Panc1 (cell line): ENCODE measurements at regions not wholly inside any gene's neighbourhood (a gene's known extent, or its start where the extent isn't known, plus 50 kb on each side); places are given as distances from the start of the nearest gene placed in this dataset.

Experiments
- ATAC-seq: fragments of 200-7000 bp; cut with Tn5 transposase; 2 replicates; pipeline ENCODE4 v1.9.1; 2020; ENCODE audit warnings: mild to moderate bottlenecking, moderate library complexity
- BruUV-seq: library from RNA; stranded (reverse); fragments of 400-500 nt; replicated peaks from 2 replicates; lab custom pipeline; 2021; lab: Mats Ljungman, UMichigan
- CTCF ChIA-PET: fragments of 300-600 bp; sonication (Branson Sonifier 250); formaldehyde crosslinking; loops from one replicate; lab custom pipeline; 2022; ENCODE audit warnings: antibody characterized with exemption; lab: Charles Lee
- POLR2A ChIA-PET: fragments of 300-600 bp; sonication (Branson Sonifier 250); formaldehyde crosslinking; loops from one replicate; lab custom pipeline; 2022; ENCODE audit warnings: antibody characterized with exemption; lab: Charles Lee
- DNase-seq: peaks from one replicate; pipeline ENCODE4 v3.0.0-alpha.2; 2010; ENCODE audit warnings: low read depth, low spot score
- H3K27ac ChIP-seq: 2 replicates; pipeline ENCODE4 v1.5.1; 2011; ENCODE audit warnings: mild to moderate bottlenecking, low read length, inconsistent platforms
- H3K27me3 ChIP-seq: fragments of 200-500 bp; sonication (Bioruptor generic); 2 replicates; pipeline ENCODE4 v1.6.0; 2014; ENCODE audit warnings: low read length, inconsistent platforms; ENCODE audit not compliant: control insufficient read depth, insufficient read depth
- H3K36me3 ChIP-seq: fragments of 200-500 bp; sonication (Bioruptor generic); 2 replicates; pipeline ENCODE4 v1.5.1; 2014; ENCODE audit warnings: inconsistent platforms, mild to moderate bottlenecking, low read length, moderate library complexity; ENCODE audit not compliant: control insufficient read depth, insufficient read depth
- H3K4me1 ChIP-seq: 2 replicates; pipeline ENCODE4 v1.5.1; 2011; ENCODE audit warnings: inconsistent platforms, mild to moderate bottlenecking, low read length, moderate library complexity; ENCODE audit not compliant: control insufficient read depth, insufficient read depth
- H3K4me3 ChIP-seq, 2 experiments: 2 replicates each; pipeline ENCODE4 v1.5.1; 2011 to 2012; ENCODE audit warnings: low read depth in 2 of 2, low read length in 2 of 2, mild to moderate bottlenecking in 2 of 2, inconsistent platforms in 1 of 2, moderate library complexity in 1 of 2
- H3K9me3 ChIP-seq: fragments of 200-500 bp; sonication (Bioruptor generic); 2 replicates; pipeline ENCODE4 v1.5.1; 2014; ENCODE audit warnings: low read depth, mild to moderate bottlenecking, inconsistent platforms, low read length, moderate library complexity; ENCODE audit not compliant: control insufficient read depth, insufficient read depth
- CTCF ChIP-seq: fragments of 450-650 bp; IDR thresholded peaks from 2 replicates; pipeline ENCODE4 v1.5.1; 2017; ENCODE audit warnings: mild to moderate bottlenecking
- POLR2AphosphoS5 ChIP-seq: IDR thresholded peaks from 2 replicates; pipeline ENCODE4 v1.6.1; 2012; ENCODE audit warnings: mild to moderate bottlenecking, low read depth, low read length, moderate library complexity
- REST ChIP-seq, 2 experiments: IDR thresholded peaks; 2 replicates each; pipeline ENCODE4 v1.6.1; 2011 to 2012; ENCODE audit warnings: low read depth in 2 of 2, control low read depth in 1 of 2, low read length in 1 of 2, mild to moderate bottlenecking in 1 of 2, moderate library complexity in 1 of 2; ENCODE audit not compliant: insufficient read depth in 1 of 2
- SIN3A ChIP-seq: IDR thresholded peaks from 2 replicates; pipeline ENCODE4 v1.6.1; 2012; ENCODE audit warnings: low read depth, mild to moderate bottlenecking, low read length, moderate library complexity, borderline replicate concordance; ENCODE audit not compliant: insufficient read depth
- TCF7L2 ChIP-seq: IDR thresholded peaks from 2 replicates; pipeline ENCODE4 v1.6.1; 2011; ENCODE audit warnings: mild to moderate bottlenecking, low read depth, low read length, inconsistent platforms
- in situ Hi-C: cut with HindIII; loops from 2 replicates; pipeline ENCODE4 v1.10.0; 2016; ENCODE audit warnings: low sequenced_read_pairs, low pct_unique_long_range_greater_than_20kb
- intact Hi-C: fragments of 100-400 bp; cut with micrococcal nuclease; formaldehyde crosslinking; loops from one replicate; pipeline ENCODE4 v1.10.0; 2022; ENCODE audit not compliant: unreplicated experiment

DNA sequence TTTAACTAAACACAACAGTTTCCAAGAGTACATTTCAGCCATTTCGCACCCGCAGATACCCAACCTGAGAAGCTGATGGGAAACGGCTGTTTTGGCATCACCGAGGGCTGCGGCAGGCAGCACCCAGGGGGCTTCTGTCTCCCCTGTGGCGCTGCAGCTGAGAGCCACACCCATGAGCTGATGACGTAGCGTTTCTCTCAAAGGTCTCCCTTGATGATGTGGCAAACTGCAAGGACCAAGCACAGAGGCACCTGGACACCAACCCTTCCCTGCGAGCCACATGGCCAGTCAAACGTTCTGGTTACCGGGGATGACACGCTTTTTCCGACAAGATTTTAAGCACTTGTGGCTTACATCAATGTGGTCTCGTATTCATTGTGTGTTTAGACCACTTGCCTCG is 150.8 kb upstream of the ERG start:
- in situ Hi-C loops = no loop called here
- no peak for DNase-seq
- no peak overlapping the region for H3K4me3 ChIP-seq
- intact Hi-C loops = no loop called here
- no peak for TF ChIP-seq POLR2AphosphoS5
- TF ChIP-seq CTCF = no peak
- TF ChIP-seq SIN3A = no peak
- no peak for TF ChIP-seq REST (IDR thresholded peaks at IDR 0.05; ENCODE audit: insufficient read depth in 1 of 2, low read depth in 2 of 2, low read length in 1 of 2)
- TF ChIP-seq TCF7L2 = no peak
- no peaks in the 10 kb centered on the region for H3K9me3 ChIP-seq
- no peak overlapping the region for H3K27ac ChIP-seq
- H3K4me1 ChIP-seq = no peaks in the 10 kb centered on the region
- CTCF ChIA-PET = no interaction called here
- no peaks in the 10 kb centered on the region for H3K36me3 ChIP-seq
- POLR2A ChIA-PET = no interaction called here
- no peaks in the 10 kb centered on the region for H3K27me3 ChIP-seq
- BruUV-seq = no TSS peak
- ATAC-seq = no peak

- BruUV-seq = no TSS peak
- in situ Hi-C loops = no loop called here
- CTCF ChIA-PET = no interaction called here
These were observed 153.3 kb upstream of the ERG start for GRCh38 chr21:38651570-38651969.

More at GRCh38 chr21:38651570-38651969, 153.3 kb upstream of the ERG start:
- H3K4me1 ChIP-seq = no peaks in the 10 kb centered on the region
- H3K36me3 ChIP-seq = no peaks in the 10 kb centered on the region
- H3K27ac ChIP-seq = no peak overlapping the region
- DNase-seq (no peak), ATAC-seq (no peak)
- POLR2A ChIA-PET = no interaction called here
- H3K27me3 ChIP-seq = no peaks in the 10 kb centered on the region
- intact Hi-C loops = no loop called here
- no peak overlapping the region for H3K4me3 ChIP-seq
- no peaks in the 10 kb centered on the region for H3K9me3 ChIP-seq
- TF ChIP-seq SIN3A (no peak), CTCF (no peak), REST (IDR thresholded peaks at IDR 0.05; ENCODE audit: insufficient read depth in 1 of 2, low read depth in 2 of 2, low read length in 1 of 2) (no peak), POLR2AphosphoS5 (no peak), TCF7L2 (no peak)
